Activated T-helper 1 cell treated with anti-CD3 and anti-CD28 coated beads, Interleukin-2, amount 50 U/mL, for 16 hours (primary cell): ENCODE measurements at regions not wholly inside any gene's neighbourhood (a gene's known extent, or its start where the extent isn't known, plus 50 kb on each side); places are given as distances from the start of the nearest gene placed in this dataset.
"Not testable (repeated sequence)": the region's sequence is repeated elsewhere in the genome, so short reads cannot be mapped to it uniquely, and the experiment has no call there.

Experiments
- DNase-seq, 2 donors: peaks; one replicate each; pipeline ENCODE4 v3.0.0-alpha.2; 2020; ENCODE audit warnings: low read depth in 1 of 2, low spot score in 1 of 2

DNA sequence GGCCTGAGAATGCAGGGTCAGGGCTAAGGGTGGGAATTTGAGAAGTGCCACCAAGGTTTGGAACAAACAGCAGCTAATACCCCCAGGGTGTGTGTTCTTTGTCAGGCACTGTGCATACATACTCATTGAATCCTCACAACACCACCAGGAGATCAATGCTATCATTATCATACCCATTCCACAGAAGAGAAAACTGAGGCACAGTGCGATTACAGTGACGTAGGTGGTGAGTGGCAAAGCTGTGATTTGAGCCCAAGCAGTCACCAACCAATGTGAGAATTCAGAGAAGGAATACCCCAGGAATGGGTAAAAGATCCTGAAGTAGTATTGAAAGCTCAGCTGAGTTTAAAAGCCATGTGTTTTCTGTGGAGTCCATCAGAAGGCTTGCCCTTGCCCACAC is 281.6 kb upstream of the MGAT5 start:
- no peak for DNase-seq

DNA sequence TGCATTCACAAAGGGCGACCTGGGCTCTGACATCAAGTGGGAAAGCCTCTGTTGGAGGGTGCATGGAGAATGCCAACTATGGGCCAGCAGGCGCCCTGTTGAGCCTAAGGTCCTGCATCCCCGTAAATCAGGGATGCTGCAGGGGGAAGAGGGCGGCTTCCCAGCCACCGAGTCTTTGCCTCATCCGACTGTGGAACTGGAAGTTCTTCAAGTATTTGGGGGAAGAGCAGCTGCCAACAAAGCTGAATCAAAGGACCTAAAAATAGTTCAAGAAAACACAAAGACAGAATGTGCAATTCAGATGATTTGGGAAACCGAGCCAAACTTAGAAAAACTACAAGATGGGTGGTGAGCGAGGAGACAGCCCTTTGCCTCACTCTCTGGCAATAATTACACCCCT is 281.1 kb upstream of the MGAT5 start:
- DNase-seq, result no peak

DNA sequence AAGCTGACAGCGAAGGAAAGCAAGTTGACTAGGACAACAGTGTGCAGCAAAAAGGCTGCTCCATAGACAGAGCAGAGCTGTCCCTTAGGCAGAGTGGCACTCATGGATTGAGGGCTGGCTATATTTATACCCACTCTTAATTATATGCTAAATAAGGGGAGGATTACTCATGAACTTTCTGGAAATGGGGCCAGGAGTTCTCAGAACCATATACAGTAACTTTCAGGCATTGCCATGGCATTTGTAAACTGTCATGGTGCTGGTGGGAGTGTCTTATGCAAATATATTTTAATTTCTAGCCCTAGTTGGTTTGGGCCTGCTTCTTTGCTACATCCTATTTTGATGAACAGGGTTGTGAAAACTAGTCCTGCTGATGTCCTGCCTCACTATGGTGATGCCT is 279.5 kb upstream of the MGAT5 start:
- DNase-seq, result no peak

DNA sequence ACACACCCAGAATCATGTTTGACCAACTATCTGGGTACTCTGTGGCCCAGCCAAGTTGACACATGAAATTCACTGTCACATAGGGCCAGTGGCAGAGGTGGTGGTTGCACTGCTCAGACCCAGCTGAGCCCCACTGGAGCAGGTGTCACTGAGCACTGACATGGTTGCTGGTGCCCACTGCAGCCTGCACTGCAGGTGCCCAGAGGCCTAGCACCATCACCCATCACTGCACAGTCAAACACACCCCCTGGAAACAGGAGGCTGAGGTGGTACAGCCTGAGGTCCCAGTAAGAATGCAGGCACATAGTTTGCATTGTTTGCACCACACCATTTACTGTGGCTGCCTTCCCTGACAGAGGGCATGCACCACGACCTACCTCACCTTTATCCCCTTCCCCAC is 278.7 kb upstream of the MGAT5 start:
- DNase-seq, result no peak

DNA sequence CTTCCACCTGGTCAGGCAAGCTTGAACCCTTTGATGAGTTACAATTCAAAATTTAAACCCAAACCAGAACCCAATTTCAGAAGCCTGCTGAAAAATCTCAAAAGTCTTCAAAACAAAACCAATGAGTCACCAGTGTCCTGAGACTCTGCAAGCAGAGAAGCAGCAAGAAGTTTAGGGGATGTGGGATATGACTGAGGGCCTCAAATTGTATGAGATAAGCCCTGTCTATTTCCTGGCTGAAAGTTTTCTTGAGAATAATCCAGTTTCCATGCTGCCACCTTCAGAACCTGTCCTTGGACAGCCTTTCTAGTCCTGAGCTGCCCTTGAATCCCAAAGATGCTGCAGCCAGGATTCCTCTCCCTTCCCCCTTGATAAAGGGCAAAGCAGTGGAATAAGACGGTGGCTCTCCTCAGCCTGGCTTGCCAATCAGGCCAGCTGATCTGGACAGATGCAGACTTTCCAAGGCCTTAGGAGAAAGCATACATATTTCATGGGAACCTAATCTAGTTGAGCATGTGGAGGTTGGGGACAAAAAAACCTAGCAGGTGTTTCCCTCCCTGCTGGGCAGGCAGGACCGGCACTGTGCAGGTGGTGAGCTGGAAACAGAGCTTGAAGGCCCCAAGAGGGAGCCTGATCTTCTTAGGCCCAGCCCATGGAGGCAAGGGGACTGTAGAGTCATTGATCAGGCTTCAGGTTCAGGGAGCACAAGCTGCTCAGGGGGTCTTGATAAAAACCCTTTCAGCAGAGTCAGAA is 278.0 kb upstream of the MGAT5 start:
- no peak for DNase-seq

DNA sequence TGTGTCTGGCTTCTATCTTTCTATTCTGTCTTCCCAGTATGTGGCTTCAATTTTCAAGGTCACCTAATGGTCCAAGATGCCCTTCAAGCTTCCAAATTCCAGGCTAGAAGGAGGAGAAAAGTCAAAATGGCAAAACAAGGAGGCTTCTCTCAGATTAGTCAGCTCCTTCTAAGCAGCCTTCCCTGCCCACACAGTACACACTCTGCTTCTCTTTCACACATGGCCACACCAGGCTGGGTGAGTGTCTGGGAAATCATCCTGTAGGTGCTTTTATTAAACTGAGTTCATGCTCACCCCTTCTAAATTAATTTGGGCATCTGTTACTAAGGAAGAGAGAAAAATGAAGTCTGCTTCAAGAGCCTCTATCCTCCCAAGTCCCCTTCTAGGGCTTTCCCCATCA is 277.2 kb upstream of the MGAT5 start:
- DNase-seq, result no peak

DNA sequence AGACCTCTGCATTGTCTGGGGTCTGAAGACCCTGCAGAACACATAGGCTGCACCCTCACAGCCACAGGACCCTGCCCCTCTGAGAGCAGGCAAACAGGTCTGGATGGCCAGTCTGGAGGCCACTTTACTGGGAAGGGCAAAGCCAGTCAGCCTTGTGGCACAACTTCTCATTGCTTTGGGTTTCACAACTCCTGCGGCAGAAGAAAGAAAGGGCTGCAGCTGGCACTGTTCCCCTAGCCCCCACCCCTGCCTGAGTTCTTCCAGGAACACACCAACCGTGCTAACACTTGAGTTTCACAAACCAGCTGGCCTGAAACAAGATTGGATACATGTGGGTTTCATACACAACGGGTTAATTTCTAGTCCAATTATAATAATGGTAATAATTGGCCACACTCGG is 276.5 kb upstream of the MGAT5 start:
- no peak for DNase-seq

DNA sequence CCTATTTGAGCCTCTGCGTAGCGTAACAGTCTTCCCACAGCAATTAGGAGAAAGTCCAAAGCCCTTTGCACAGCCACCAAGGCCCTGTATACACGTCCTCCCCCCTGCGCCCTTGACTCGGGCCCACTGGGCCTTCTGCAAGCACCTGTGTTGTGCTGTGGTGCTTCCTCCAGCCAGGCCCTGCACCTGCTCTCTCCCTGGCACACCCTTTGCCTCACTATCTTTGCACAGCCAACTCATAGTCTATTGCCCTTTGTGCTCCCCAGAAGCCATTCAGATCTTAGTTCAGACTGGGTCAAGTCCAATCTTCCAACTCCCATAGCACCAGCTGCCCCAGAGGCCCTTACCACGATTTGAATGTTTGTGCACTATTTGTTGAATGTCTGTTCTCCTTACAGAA is 271.6 kb upstream of the MGAT5 start:
- DNase-seq, result no peak

DNA sequence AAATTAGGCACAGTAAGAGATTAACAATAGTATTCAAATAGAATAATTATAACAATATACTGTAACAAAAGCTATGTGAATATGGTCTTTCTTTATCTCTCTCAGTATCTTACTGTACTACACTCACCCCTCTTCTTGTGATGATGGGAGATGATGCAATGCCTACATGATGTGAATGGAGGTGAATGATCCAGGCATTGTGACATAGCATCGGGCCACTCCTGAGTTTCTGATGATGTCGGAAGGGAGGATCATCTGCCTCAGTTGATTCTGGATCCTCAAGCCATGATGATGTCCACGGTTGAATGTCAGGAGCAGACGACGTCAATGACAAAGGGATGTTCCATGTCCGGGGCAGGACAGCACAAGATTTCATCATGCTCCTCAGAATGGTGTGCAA is 268.3 kb upstream of the MGAT5 start:
- DNase-seq, result no peak

DNA sequence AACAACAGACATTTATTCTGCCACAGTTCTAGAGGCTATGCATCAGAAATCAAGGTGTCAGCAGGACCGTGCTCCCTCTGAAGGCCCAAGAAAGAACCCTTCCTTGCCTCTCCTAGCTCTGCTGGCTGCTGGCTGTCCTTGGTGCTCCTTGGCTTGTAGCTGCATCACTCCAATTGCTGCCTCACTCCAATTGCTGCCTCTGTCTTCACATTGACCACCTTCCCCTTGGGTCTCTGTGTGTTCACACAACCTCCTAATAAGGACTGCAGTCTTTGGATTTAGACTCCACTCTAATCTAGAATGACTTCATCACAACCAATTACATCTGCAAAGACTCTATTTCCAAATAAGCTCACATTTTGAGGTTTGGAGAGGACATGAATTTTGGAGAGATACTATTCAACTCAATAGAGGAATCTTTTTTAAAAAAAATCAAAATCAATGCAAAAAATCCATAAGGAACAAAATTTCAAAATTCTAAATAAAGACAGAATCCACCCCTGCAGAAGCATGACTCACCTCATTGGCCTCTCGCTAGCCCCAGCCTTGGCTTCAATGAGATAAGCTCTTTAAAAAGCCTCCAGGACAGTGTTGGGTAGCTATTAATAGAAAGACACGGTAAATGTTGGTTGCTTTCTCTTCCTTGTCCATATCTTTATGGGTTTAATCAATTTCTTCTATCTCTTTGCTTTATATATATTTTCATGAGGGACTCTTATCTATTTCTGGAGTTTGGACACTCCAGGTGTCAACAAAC is 267.6 kb upstream of the MGAT5 start:
- no peak for DNase-seq

DNA sequence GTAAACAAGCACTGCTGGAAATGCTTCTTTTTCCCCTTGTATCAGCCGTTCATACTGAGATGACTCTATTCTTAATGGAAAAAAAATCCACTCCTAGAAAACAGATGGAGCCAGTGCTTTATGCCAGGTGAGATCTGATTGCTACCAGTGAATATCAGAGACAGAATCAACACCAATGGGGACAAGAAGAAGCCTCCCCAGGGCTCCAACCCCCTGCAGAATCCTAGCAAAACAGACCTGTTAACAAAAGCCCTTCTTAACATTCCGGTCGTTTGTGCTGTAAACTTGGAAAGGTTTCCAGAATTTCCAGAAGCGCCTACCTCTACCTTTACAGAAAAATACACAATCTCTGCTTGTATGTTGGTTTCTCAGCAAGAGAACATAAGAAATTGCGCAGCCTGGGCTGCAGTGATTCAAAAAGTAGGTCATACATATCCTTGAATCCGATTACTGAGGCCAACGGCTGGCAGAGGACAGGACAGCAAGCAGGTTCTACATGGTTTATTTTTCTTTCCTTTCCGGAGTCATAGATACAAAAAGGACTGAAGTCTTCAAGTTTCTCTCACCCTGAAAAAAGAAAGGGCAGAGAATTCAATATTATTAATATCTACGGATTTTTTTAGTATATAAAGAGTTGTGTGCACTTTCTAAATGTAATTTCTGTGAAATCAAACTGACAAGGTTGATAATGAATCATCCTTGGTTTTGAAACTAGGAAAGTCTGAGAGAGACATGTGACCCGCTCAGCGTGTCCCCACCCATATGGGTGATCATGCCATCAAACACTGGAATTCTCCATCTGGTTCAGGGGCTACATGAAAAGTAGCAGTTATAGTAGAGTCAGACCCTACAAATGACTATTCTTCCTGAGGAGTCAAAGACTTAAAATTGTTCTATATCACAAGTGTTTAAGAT is 266.7 kb upstream of the MGAT5 start:
- no peak for DNase-seq

DNA sequence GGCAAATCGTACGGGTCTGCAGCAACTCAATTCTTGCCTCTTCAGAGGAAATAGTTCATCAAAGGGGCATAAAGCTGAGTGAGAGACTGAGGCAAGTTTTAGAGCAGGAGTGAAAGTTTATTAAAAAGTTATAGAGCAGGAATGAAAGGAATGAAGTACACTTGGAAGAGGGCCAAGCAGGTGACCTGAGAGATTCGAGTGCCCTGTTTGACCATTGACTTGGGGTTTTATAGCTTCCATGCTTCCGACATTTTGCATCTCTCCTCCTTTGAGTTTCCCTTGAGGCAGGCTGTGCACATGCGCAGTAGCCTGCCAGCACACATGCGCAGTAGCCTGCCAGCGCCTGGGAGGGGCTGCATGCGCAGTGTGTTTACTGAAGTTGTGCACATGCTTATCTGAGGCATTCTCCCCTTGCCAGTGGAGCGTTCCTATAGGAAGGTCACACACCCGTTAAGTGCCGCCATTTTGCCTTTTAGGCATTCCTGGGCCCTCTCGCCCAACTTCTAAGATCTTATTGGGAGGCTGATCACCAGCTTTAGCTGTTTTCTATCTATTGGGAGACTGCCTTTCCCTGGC is 265.5 kb upstream of the MGAT5 start:
- DNase-seq, result no peak

DNA sequence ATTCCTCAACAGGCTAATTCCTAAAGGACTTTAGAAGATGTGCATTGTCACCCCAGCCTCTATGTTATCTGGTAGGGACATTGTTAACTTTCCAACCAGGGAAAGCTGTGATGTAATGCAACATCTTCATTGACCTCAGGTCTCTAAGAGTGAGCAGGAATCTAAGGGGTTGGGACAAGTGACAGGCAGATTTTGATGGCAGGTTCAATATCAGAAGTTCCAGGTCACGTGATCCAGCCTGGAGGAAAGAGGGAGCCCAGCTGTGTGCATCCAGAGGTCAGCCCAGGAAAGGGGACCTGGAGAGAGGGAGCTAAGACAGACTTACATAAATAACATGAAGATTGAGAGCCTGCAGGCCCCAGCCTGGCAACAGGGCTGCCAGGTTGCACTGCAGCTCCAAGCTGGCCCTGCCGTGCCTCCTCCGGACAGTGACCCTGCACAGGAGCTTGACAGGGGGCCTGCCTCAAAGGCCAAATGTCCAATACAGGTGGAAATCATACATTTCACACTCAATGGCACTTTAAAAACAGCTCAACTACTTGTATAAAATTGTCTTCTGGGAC is 262.2 kb upstream of the MGAT5 start:
- DNase-seq, result no peak

DNA sequence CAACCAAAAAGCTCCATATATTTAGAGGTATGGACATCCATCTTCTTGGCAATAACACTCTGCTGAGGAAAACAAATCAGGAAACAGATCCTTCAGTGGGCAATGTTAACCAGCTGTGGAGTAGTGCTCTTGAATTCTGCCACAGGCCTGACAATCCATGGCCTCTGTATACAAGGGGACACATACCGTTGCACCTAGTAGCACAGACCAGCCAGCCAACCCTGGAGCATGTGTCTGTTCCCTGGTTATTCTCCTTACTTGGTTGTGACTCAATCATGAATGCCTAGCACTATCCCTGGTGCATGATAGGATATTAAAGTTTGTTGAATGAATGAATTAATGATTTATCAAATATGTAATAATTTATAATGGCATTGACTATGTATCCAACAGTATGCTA is 261.4 kb upstream of the MGAT5 start:
- no peak for DNase-seq

DNA sequence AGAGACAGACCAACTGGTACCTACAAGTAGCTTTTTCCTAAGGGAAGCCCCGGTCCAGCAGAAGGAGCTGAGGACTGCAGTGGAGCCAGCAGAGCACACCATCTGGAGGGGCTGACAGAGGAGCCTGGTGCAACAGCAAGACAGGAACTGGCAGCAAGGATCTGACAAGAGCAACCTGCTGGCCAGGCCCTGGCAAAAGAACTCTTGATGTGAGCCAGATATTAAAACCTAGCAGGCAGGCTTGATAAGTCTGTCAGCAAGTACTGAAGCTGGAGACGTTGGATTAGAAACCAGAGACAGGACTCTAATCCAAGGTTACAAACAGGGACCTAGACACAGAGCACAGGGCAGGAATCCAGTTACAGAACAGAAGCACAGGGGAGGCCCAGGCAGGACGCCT is 260.7 kb upstream of the MGAT5 start:
- no peak for DNase-seq

DNA sequence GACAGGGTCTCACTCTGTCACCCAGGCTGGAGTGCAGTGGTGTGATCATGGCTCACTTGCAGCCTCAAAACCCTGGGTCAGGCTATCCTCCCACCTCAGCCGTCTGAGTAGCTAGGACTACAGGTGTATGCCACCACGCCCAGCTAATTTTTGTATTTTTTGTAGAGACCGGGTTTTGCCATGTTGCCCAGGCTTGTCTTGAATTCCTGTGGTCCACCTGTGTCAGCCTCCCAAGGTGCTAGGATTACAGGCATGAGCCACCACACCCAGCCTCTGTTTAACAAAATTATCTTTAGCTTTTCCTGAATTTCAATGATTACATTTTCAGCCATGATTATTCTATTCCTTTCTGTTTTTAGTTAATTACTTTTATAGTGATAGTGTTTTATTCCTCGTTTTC is 255.1 kb upstream of the MGAT5 start:
- DNase-seq, result not testable (repeated sequence)

DNA sequence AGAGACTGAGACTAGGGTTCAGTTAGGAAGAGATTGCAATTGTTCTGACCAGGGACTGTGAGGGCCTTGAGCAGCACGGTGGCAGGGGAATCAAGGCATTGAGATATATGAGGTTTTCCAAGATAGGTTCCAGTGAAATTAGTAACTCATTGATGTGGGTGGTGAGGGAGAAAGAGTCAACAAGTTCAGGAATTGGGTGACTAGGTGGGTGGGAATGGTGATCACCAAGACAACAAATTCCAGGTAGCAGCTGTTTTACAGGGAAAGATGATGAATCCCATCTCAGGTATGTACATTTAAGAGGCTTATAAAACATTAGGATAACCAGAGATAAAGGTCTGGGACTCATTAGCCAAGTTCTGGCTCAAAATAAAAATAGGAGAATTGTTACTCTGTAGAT is 251.5 kb upstream of the MGAT5 start:
- no peak for DNase-seq

DNA sequence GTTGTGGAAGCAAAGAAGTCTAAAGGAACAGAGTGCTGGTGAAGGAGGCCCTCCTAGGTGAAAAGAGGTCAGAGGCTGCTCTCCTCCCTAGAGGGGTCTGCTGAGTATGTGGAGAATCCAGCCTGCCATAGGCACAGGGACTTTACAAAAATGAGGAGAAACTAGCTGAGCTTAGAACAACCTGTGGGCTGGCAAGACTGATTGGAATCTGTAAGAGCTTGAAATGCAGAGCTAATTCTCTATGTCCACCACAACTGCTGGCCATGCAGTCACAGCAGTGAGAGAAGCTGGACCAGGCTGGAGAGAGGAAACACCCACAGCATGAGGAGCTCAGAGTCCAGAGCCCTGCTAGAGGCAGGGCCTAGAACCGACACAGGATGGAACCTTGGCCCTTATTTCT is 251.0 kb upstream of the MGAT5 start:
- no peak for DNase-seq

DNA sequence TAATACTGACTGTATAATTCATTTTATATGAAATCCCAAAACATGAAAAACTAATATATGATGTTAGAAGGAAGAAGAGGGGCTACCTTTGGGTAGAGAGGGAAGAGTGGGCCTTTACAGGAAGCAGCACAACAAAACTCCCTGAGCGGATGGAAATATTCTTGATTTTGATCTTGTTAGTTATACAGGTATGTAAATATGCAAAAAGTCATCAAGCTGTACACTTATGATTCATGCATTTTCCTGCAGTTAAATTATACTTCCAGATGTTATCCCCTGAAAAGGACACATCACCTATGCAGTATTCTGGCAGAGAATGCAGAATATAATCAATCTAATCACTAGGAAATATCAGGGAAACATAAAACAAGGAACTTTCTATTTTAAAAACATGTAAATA is 249.4 kb upstream of the MGAT5 start:
- no peak for DNase-seq

DNA sequence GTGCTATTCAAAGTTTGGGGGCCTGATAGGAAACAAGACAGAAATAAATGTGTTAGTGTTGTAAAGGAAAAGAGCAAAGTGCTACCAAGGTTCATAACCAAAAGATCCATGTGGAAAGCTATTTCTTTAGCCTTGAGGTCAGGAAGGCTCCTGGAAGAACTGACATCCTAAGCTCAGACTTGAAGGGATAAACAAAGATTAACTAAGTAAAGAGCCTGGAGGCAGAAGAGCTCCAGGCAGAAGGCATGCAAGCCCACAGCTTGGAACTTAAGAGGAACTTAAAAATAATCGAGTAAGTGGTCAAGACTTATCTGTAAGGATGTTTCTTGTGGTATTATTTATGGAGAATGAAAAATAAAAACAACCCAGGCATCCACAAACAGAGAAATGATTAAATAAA is 245.0 kb upstream of the MGAT5 start:
- DNase-seq, result no peak

DNA sequence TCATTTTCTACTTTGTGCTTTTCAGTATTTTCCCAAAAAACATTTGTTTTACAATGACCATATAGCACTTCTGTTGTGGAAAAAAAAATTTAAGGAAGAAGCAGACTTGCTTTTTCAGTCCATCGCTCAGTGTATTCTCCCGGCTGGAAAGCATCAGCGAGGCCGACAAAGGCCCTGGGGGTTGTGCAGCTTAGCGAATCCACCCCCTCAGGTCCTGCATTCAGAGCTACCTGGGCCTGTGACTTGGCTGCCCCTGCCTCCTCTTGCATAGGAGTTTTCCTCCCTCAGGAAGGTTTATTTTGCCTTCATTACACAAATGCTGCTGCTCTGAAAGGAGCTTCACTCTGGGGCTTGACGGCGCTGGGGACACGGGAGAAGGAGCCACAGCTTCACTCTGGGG is 244.4 kb upstream of the MGAT5 start:
- DNase-seq, result no peak
